Stimulated activated CD8-positive, alpha-beta memory T cell treated with anti-CD3 and anti-CD28 coated beads, Interleukin-7, amount 100 ng/mL, for 4 hours (primary cell): ENCODE measurements at regions not wholly inside any gene's neighbourhood (a gene's known extent, or its start where the extent isn't known, plus 50 kb on each side); places are given as distances from the start of the nearest gene placed in this dataset.

ENCODE experiments used
- DNase-seq, 2 donors: peaks; one replicate each; pipeline ENCODE4 v3.0.0-alpha.2; 2020; ENCODE audit warnings: low read depth in 2 of 2

GRCh38 chr4:80145739-80146138, 51.6 kb upstream of the PRDM8 start:
- DNase-seq, result no peak

- no peak for DNase-seq
These were observed 52.4 kb upstream of the PRDM8 start for GRCh38 chr4:80144676-80145470.

DNA sequence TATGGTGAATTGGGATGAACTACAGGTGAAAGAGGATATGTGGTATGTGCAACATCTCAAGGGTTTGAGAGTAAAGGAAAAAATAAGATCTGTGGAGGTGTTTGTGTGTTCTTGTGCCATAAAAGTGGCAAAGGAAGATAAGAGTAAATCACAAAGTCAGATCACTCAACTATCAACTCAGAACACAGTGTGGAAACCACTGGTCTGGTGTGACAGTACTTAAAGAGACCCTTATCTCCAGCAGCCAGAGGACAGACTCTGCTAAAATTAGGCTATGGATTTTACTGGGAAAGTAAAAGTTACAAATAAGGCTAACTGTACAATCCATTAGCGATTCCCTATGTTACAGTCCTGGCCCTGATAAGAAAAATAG, 54.0 kb upstream of the PRDM8 start:
- DNase-seq, result no peak

DNA sequence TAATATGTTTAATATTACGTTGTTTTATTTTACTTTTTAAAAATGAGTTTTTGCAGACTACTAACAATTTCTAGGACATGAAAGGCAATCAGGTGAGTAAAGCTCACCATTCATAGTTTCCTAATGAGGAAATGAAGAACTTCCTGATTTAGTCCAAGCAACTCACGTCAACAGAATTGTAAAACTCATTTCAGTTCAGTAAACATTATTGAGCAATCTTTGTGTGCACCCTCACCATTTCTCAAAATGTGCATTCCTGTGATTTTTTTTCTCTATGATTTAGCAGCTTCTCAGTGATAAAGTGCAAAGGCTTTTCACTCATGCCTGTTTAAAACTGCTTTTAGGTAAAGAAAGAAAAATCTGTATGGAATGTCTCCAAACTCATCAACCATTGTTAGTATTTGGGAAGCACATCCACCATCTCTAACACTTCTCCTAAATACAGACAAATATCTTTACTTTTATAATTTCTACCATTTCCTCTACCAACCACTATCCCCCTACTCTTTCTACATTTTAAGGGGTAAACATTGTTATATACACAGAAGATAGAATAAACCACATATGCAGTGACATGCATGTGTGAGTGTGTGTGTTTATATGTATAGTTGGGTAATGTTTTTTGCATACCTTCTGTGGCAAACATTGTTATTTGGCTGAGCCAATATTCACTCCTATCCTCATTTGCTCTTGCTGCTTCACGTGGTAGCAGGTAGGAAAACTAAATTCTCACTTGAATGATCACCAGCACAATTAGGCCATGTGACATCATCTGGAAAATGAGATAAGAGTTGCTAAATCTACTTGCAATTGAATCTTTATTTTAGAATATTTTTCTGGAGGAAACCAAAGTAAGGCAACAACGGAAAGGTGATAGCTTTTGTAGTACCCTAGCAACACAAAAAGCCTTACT, 54.7 kb upstream of the PRDM8 start:
- DNase-seq, result no peak

GRCh38 chr4:80141543-80141942, 55.8 kb upstream of the PRDM8 start:
- no peak for DNase-seq

- DNase-seq, result no peak
These were observed 57.1 kb upstream of the PRDM8 start for GRCh38 chr4:80140194-80140593.

DNA sequence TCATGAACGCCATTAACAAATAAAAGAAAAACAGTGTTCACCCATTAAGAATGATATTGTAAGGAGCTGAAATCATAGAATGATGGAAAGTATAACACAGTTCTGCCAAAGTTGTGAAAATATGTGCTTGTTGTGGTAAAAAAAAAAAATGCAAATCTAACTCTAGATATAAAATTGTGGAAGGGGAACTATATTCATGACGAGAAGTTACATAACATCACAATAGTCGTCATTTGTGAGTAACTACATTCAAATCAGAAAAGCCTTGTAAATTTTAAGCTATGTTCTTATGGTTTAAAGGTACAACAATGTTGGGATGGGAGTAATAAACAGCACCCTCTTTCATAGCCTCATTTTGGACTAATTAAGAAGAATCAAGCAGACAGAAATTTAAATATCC, 57.6 kb upstream of the PRDM8 start:
- no peak for DNase-seq

GRCh38 chr4:80138551-80139538, 58.5 kb upstream of the PRDM8 start:
- peak; percentile 24 to 36 for DNase-seq

DNA sequence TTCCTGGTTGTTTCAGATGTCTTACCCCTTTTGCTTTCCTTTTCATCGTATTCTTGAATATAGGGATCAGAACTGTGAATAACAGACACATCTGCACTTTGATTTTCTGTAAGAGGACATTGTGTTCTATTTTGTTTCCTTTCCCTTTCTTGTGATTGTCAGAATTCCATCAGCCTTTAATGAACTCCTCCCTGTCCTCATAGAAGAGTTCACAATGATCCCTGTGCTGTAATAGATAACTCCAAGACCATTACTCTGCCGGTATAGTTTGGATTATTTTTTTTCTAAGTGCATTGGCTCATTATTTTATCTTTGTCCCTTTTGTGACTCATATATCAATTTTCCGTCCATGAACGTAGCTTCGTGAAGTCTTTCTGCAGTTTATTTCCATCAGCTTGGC, 59.7 kb upstream of the PRDM8 start:
- no peak for DNase-seq

- DNase-seq, result no peak
These were observed 61.0 kb upstream of the PRDM8 start for GRCh38 chr4:80136270-80136669.

DNA sequence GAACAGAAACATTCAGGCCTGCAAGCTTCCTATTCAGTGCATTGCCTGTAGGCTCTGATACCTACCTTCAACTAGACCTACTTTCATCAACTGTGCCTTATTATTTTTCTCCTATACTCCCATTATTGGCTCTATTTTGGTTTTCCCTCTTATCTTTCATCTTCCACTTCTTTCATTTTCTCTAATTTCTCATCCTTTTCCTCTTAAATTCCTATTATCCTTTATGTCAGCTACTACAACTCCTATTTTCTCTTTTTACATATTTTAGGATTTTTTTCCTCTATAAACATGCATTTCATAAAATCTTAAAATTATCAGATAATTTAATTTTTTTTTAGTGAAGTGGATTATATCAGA, 61.6 kb upstream of the PRDM8 start:
- DNase-seq, result no peak

DNA sequence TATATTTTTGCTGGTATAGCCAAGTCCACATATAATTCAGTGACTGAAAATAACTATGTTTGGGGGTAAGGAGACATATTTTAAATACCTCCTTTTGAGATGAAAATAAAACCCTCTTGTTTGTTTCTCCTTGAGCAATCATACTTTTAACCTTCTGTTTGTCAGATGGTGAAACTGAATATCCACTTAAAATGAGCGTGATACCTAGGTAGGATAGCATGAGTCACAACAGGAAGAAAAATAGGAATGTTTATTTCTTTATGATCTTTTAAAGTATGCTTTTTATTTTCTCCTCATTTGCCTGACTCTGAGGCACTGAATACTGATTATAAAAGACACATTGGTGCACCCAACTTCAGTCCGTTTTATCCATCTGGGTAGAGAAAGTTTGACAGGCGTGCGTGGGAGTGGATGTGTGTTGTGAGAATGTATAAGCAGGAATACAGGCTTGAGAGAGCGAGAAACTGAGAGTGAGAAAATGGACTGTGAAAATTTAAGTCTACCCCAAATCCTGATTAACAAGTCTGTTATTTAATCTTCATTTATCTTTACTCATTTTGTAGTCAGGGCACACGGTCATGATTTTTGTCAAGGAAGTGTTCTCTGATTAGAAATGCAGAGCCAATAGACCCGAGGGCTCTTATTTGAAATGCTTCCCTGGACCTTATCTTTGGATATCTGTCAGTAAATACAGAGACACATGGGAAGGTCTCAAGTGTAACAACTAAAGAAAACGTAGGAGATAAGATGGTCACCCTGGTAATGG, 62.1 kb upstream of the ANTXR2 start:
- DNase-seq, result no peak

GRCh38 chr4:80133240-80133783, 60.3 kb upstream of the ANTXR2 start:
- DNase-seq, result no peak

GRCh38 chr4:80129785-80130184, 56.8 kb upstream of the ANTXR2 start:
- DNase-seq, result no peak

GRCh38 chr4:80128941-80129340, 55.9 kb upstream of the ANTXR2 start:
- DNase-seq, result no peak

- DNase-seq, result no peak
These were observed 54.9 kb upstream of the ANTXR2 start for GRCh38 chr4:80127870-80128419.

- no peak for DNase-seq
These were observed 53.4 kb upstream of the ANTXR2 start for GRCh38 chr4:80126435-80126834.

- peak in 1 of 2 donors; percentile 7 for DNase-seq
These were observed 52.5 kb upstream of the ANTXR2 start for GRCh38 chr4:80125252-80126177.
